ENCODE measurements at regions not wholly inside any gene's neighbourhood (a gene's known extent, or its start where the extent isn't known, plus 50 kb on each side); places are given as distances from the start of the nearest gene placed in this dataset.

- Histone ChIP-seq H3K9ac (ENCODE audit: insufficient read depth in 1 of 2, low read length in 2 of 2) (no peak overlapping the region), H3K4me1 (ENCODE audit: control insufficient read depth in 5 of 5, insufficient read depth in 5 of 5, low read length in 5 of 5) (peaks cover 0 to 8% (median 0%) of the 10 kb centered on the region in 5 donors), H3K36me3 (ENCODE audit: control insufficient read depth in 4 of 4, insufficient read depth in 4 of 4, low read length in 4 of 4) (peaks cover 0 to 7% (median under 1%) of the 10 kb centered on the region in 4 donors), H3K9me3 (ENCODE audit: control insufficient read depth in 4 of 4, insufficient read depth in 3 of 4, low read length in 3 of 4) (no peaks in the 10 kb centered on the region), H3K27me3 (ENCODE audit: control insufficient read depth in 3 of 3, insufficient read depth in 3 of 3, low read length in 2 of 3) (no peaks in the 10 kb centered on the region), H3K4me3 (no peak overlapping the region), H3K27ac (ENCODE audit: low read depth in 1 of 2, low read length in 1 of 2) (no peak overlapping the region)
- DNase-seq, result no peak
- ATAC-seq (ENCODE audit: insufficient read depth, low FRiP score), result no peak
- WGBS, 2 donors, result 92 to 95% methylated on average over 4 of the region's 4 CpGs
- TF ChIP-seq, protein P1, sequence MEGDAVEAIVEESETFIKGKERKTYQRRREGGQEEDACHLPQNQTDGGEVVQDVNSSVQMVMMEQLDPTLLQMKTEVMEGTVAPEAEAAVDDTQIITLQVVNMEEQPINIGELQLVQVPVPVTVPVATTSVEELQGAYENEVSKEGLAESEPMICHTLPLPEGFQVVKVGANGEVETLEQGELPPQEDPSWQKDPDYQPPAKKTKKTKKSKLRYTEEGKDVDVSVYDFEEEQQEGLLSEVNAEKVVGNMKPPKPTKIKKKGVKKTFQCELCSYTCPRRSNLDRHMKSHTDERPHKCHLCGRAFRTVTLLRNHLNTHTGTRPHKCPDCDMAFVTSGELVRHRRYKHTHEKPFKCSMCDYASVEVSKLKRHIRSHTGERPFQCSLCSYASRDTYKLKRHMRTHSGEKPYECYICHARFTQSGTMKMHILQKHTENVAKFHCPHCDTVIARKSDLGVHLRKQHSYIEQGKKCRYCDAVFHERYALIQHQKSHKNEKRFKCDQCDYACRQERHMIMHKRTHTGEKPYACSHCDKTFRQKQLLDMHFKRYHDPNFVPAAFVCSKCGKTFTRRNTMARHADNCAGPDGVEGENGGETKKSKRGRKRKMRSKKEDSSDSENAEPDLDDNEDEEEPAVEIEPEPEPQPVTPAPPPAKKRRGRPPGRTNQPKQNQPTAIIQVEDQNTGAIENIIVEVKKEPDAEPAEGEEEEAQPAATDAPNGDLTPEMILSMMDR (IDR thresholded peaks at IDR 0.05; ENCODE audit: control extremely low read depth, extremely low read depth), result no peak
Measured at GRCh38 chr6:21680611-21681010, 87.1 kb downstream of the SOX4 start.

- no peak for DNase-seq
- Histone ChIP-seq H3K9ac (ENCODE audit: insufficient read depth in 1 of 2, low read length in 2 of 2) (no peak overlapping the region), H3K36me3 (ENCODE audit: control insufficient read depth in 4 of 4, insufficient read depth in 4 of 4, low read length in 4 of 4) (peaks cover 0 to 7% (median 3%) of the 10 kb centered on the region in 4 donors), H3K27me3 (ENCODE audit: control insufficient read depth in 3 of 3, insufficient read depth in 3 of 3, low read length in 2 of 3) (no peaks in the 10 kb centered on the region), H3K27ac (ENCODE audit: low read depth in 1 of 2, low read length in 1 of 2) (no peak overlapping the region), H3K4me3 (no peak overlapping the region), H3K4me1 (ENCODE audit: control insufficient read depth in 5 of 5, insufficient read depth in 5 of 5, low read length in 5 of 5) (peaks cover 0 to 9% (median 5%) of the 10 kb centered on the region in 5 donors), H3K9me3 (ENCODE audit: control insufficient read depth in 4 of 4, insufficient read depth in 3 of 4, low read length in 3 of 4) (peaks cover 0 to 8% (median 2%) of the 10 kb centered on the region in 4 donors)
- TF ChIP-seq, protein P1 (IDR thresholded peaks at IDR 0.05; ENCODE audit: control extremely low read depth, extremely low read depth), result no peak
- ATAC-seq (ENCODE audit: insufficient read depth, low FRiP score), result no peak
Measured at GRCh38 chr6:21690489-21690888, 96.9 kb downstream of the SOX4 start.

- H3K9ac ChIP-seq (ENCODE audit: insufficient read depth in 1 of 2, low read length in 2 of 2), result no peak overlapping the region
- TF ChIP-seq, protein P1 (IDR thresholded peaks at IDR 0.05; ENCODE audit: control extremely low read depth, extremely low read depth), result no peak
- 86 to 88% methylated on average over 5 of the region's 5 CpGs for WGBS, 2 donors
- H3K4me1 ChIP-seq (ENCODE audit: control insufficient read depth in 5 of 5, insufficient read depth in 5 of 5, low read length in 5 of 5), result peaks cover 0 to 6% (median 5%) of the 10 kb centered on the region in 5 donors
- H3K27me3 ChIP-seq (ENCODE audit: control insufficient read depth in 3 of 3, insufficient read depth in 3 of 3, low read length in 2 of 3), result no peaks in the 10 kb centered on the region
- peaks cover 0 to 8% (median 2%) of the 10 kb centered on the region in 4 donors for H3K9me3 ChIP-seq (ENCODE audit: control insufficient read depth in 4 of 4, insufficient read depth in 3 of 4, low read length in 3 of 4)
- H3K36me3 ChIP-seq (ENCODE audit: control insufficient read depth in 4 of 4, insufficient read depth in 4 of 4, low read length in 4 of 4), result peaks cover 0 to 7% (median 3%) of the 10 kb centered on the region in 4 donors
- H3K27ac ChIP-seq (ENCODE audit: low read depth in 1 of 2, low read length in 1 of 2), result peak overlapping the region in 1 of 2 donors; percentile 33
- DNase-seq, result no peak
- H3K4me3 ChIP-seq, result no peak overlapping the region
- ATAC-seq (ENCODE audit: insufficient read depth, low FRiP score), result no peak
Measured at GRCh38 chr6:21691685-21692346, 98.3 kb downstream of the SOX4 start.

Data from lung (tissue), 11 donors.